ENCODE measurements at regions not wholly inside any gene's neighbourhood (a gene's known extent, or its start where the extent isn't known, plus 50 kb on each side); places are given as distances from the start of the nearest gene placed in this dataset.

GRCh38 chr2:67242456-67242855, 154.7 kb upstream of the ETAA1 start:
- TF ChIP-seq GATA3 (IDR thresholded peaks at IDR 0.05; ENCODE audit: low read depth, low read length) (no peak), GATA2 (IDR thresholded peaks at IDR 0.05; ENCODE audit: low read depth, low read length) (no peak)

Measured in SH-SY5Y (cell line).